Stomach (tissue), 4 donors: ENCODE measurements at regions not wholly inside any gene's neighbourhood (a gene's known extent, or its start where the extent isn't known, plus 50 kb on each side); places are given as distances from the start of the nearest gene placed in this dataset.
"Not testable (repeated sequence)": the region's sequence is repeated elsewhere in the genome, so short reads cannot be mapped to it uniquely, and the experiment has no call there.

ENCODE experiments used
- EP300 ChIP-seq: sonication (generic); formaldehyde crosslinking; IDR thresholded peaks from one replicate; pipeline ENCODE4 v1.6.1; 2017; ENCODE audit warnings: antibody characterized with exemption
- POLR2A ChIP-seq, 4 donors: fragments of 450-650 bp; IDR thresholded peaks; one replicate each; pipeline ENCODE4 v1.6.1; 2016; ENCODE audit warnings: antibody characterized with exemption in 4 of 4, control low read depth in 2 of 4, mild to moderate bottlenecking in 1 of 4, moderate library complexity in 1 of 4
- TF ChIP-seq, protein P1 (sequence below), 7 experiments: fragments of 450-650 bp in 4 of 7; fragments of 200-600 bp in 3 of 7; sonication (generic) in 3 of 7; IDR thresholded peaks; one replicate each; pipeline ENCODE4 v1.5.1; 2016 to 2019; ENCODE audit warnings: antibody characterized with exemption in 7 of 7, control low read depth in 2 of 7, mild to moderate bottlenecking in 1 of 7

DNA sequence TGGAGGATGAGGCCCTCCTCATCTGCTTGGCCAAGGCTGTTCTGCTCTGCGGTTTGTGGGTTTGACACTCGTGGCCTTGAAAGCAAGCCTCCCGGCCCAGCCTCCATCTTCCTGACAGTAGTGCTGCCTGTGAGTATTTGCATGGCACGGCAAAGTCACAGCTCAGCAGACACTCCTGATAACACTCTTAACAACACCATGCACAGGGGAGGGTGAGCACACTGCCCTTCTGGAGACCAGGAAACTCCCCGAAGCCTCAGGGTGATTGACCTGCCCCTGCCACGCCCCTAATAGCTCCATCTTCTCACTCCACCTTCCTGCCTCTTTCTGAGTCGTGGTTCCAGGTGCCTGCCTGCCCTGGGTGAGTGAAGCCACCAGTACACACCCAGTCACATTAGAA lies 5476.6 kb upstream of the TPTE start:
- not testable (repeated sequence) for TF ChIP-seq EP300; POLR2A (IDR thresholded peaks at IDR 0.05)
- TF ChIP-seq, protein P1, sequence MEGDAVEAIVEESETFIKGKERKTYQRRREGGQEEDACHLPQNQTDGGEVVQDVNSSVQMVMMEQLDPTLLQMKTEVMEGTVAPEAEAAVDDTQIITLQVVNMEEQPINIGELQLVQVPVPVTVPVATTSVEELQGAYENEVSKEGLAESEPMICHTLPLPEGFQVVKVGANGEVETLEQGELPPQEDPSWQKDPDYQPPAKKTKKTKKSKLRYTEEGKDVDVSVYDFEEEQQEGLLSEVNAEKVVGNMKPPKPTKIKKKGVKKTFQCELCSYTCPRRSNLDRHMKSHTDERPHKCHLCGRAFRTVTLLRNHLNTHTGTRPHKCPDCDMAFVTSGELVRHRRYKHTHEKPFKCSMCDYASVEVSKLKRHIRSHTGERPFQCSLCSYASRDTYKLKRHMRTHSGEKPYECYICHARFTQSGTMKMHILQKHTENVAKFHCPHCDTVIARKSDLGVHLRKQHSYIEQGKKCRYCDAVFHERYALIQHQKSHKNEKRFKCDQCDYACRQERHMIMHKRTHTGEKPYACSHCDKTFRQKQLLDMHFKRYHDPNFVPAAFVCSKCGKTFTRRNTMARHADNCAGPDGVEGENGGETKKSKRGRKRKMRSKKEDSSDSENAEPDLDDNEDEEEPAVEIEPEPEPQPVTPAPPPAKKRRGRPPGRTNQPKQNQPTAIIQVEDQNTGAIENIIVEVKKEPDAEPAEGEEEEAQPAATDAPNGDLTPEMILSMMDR (IDR thresholded peaks at IDR 0.05), result not testable (repeated sequence)
